KG1 (cell line): ENCODE measurements at regions not wholly inside any gene's neighbourhood (a gene's known extent, or its start where the extent isn't known, plus 50 kb on each side); places are given as distances from the start of the nearest gene placed in this dataset.
"Not testable (repeated sequence)": the region's sequence is repeated elsewhere in the genome, so short reads cannot be mapped to it uniquely, and the experiment has no call there.

Source experiments
- DNase-seq: peaks from one replicate; lab custom pipeline; 2025; lab: John Stamatoyannopoulos, UW

- no peak for DNase-seq
These were observed 717.7 kb downstream of the BRINP1 start for GRCh38 chr9:118651511-118651910.

- DNase-seq = no peak
These were observed 717.0 kb downstream of the BRINP1 start for GRCh38 chr9:118652258-118652657.

- no peak for DNase-seq
These were observed 716.3 kb downstream of the BRINP1 start for GRCh38 chr9:118652912-118653311.

- no peak for DNase-seq
These were observed 710.2 kb downstream of the BRINP1 start for GRCh38 chr9:118659011-118659410.

GRCh38 chr9:118665226-118665919, 703.9 kb downstream of the BRINP1 start:
- DNase-seq = no peak

GRCh38 chr9:118670011-118670953, 699.0 kb downstream of the BRINP1 start:
- DNase-seq = no peak

GRCh38 chr9:118674942-118675341, 694.3 kb downstream of the BRINP1 start:
- DNase-seq = no peak

GRCh38 chr9:118677936-118678653, 691.1 kb downstream of the BRINP1 start:
- DNase-seq = not testable (repeated sequence)

- no peak for DNase-seq
These were observed 682.3 kb downstream of the BRINP1 start for GRCh38 chr9:118686959-118687358.

GRCh38 chr9:118689280-118689679, 680.0 kb downstream of the BRINP1 start:
- DNase-seq = no peak

GRCh38 chr9:118692613-118693012, 676.6 kb downstream of the BRINP1 start:
- no peak for DNase-seq

- DNase-seq = no peak
These were observed 675.6 kb downstream of the BRINP1 start for GRCh38 chr9:118693645-118694044.

- not testable (repeated sequence) for DNase-seq
These were observed 674.0 kb downstream of the BRINP1 start for GRCh38 chr9:118695249-118695648.

GRCh38 chr9:118701985-118702384, 667.2 kb downstream of the BRINP1 start:
- DNase-seq = no peak

- DNase-seq = no peak
These were observed 657.4 kb downstream of the BRINP1 start for GRCh38 chr9:118711843-118712242.

GRCh38 chr9:118721276-118721675, 648.0 kb downstream of the BRINP1 start:
- no peak for DNase-seq

GRCh38 chr9:118721923-118722322, 647.3 kb downstream of the BRINP1 start:
- no peak for DNase-seq

GRCh38 chr9:118729981-118730380, 639.3 kb downstream of the BRINP1 start:
- no peak for DNase-seq

- no peak for DNase-seq
These were observed 636.2 kb downstream of the BRINP1 start for GRCh38 chr9:118732998-118733397.

GRCh38 chr9:118734696-118735095, 634.5 kb downstream of the BRINP1 start:
- DNase-seq = no peak

GRCh38 chr9:118736406-118736805, 632.8 kb downstream of the BRINP1 start:
- no peak for DNase-seq

GRCh38 chr9:118751077-118751847, 618.0 kb downstream of the BRINP1 start:
- no peak for DNase-seq
